ENCODE measurements at regions not wholly inside any gene's neighbourhood (a gene's known extent, or its start where the extent isn't known, plus 50 kb on each side); places are given as distances from the start of the nearest gene placed in this dataset.

GRCh38 chr14:84777356-84777755, 752.6 kb upstream of the FLRT2 start:
- TF ChIP-seq CTCF (conservative IDR thresholded peaks at IDR 0.05 in 1 of 2, IDR thresholded peaks at IDR 0.05 in 1 of 2; ENCODE audit: extremely low read depth in 1 of 2, insufficient read depth in 1 of 2, low read depth in 1 of 2, low read length in 2 of 2) (no peak), EZH2 (IDR thresholded peaks at IDR 0.05; ENCODE audit: borderline replicate concordance, low read length) (no peak)

Measured in mammary epithelial cell (primary cell).